WTC11 (cell line): ENCODE measurements at regions not wholly inside any gene's neighbourhood (a gene's known extent, or its start where the extent isn't known, plus 50 kb on each side); places are given as distances from the start of the nearest gene placed in this dataset.

Source experiments
- ATAC-seq: fragments of 200-7000 bp; cut with Tn5 transposase; 2 replicates; pipeline ENCODE4 v1.10.0; 2021; ENCODE audit warnings: mild to moderate bottlenecking, moderate library complexity
- CTCF ChIA-PET: fragments of 300-600 bp; sonication (Branson Sonifier 250); formaldehyde crosslinking; loops from one replicate; lab custom pipeline; 2021; ENCODE audit warnings: antibody characterized with exemption; lab: Charles Lee
- POLR2A ChIA-PET: fragments of 350-600 bp; sonication (Branson Sonifier 250); formaldehyde crosslinking; loops from one replicate; lab custom pipeline; 2021; ENCODE audit warnings: antibody characterized with exemption; lab: Charles Lee
- DNase-seq: peaks from one replicate; pipeline ENCODE4 v3.0.0; 2021; ENCODE audit warnings: low spot score
- H3K27ac Mint-ChIP-seq: 2 replicates; pipeline ENCODE4 v1.8.0; 2021; ENCODE audit warnings: mixed read lengths
- H3K27me3 Mint-ChIP-seq: 2 replicates; pipeline ENCODE4 v1.8.0; 2021; ENCODE audit warnings: low read depth, mild to moderate bottlenecking, moderate library complexity, mixed read lengths
- H3K36me3 Mint-ChIP-seq: 2 replicates; pipeline ENCODE4 v1.8.0; 2021; ENCODE audit warnings: mixed read lengths
- H3K4me1 Mint-ChIP-seq: 2 replicates; pipeline ENCODE4 v1.8.0; 2022; ENCODE audit warnings: mixed read lengths
- H3K4me3 Mint-ChIP-seq: 2 replicates; pipeline ENCODE4 v1.8.0; 2021; ENCODE audit warnings: mild to moderate bottlenecking, moderate library complexity, mixed read lengths
- H3K9me3 Mint-ChIP-seq: 2 replicates; pipeline ENCODE4 v1.8.0; 2021; ENCODE audit warnings: mixed read lengths
- CDX4 ChIP-seq: fragments of 250-450 bp; sonication (Bioruptor Pico); IDR thresholded peaks from 2 replicates; pipeline ENCODE4 v1.9.0; 2021; ENCODE audit warnings: moderate library complexity, mild to moderate bottlenecking, inconsistent platforms, borderline replicate concordance
- CREB1 ChIP-seq: sonication (generic); formaldehyde crosslinking; IDR thresholded peaks from 2 replicates; pipeline ENCODE4 v1.8.0; 2023; ENCODE audit warnings: mild to moderate bottlenecking, missing genetic modification reagents
- CREM ChIP-seq: sonication (generic); formaldehyde crosslinking; IDR thresholded peaks from 2 replicates; pipeline ENCODE4 v1.8.1; 2022; ENCODE audit warnings: mild to moderate bottlenecking, missing genetic modification reagents, moderate library complexity
- E2F4 ChIP-seq: sonication (generic); formaldehyde crosslinking; IDR thresholded peaks from 2 replicates; pipeline ENCODE4 v1.8.1; 2022; ENCODE audit warnings: low read depth, mild to moderate bottlenecking, moderate library complexity, missing genetic modification reagents, borderline replicate concordance
- GRHL2 ChIP-seq: fragments of 250-450 bp; sonication (Bioruptor Pico); IDR thresholded peaks from 2 replicates; pipeline ENCODE4 v1.8.0; 2022; ENCODE audit warnings: mild to moderate bottlenecking, moderate library complexity; ENCODE audit not compliant: insufficient replicate concordance, severe bottlenecking
- JAZF1 ChIP-seq: fragments of 250-450 bp; sonication (Bioruptor Pico); IDR thresholded peaks from 2 replicates; pipeline ENCODE4 v1.9.0; 2021; ENCODE audit warnings: moderate library complexity, mild to moderate bottlenecking, inconsistent platforms
- MXD4 ChIP-seq: fragments of 250-450 bp; sonication (Bioruptor Pico); IDR thresholded peaks from 2 replicates; pipeline ENCODE4 v1.8.0; 2021; ENCODE audit warnings: mild to moderate bottlenecking, moderate library complexity, borderline replicate concordance
- PRRX2 ChIP-seq: fragments of 250-450 bp; sonication (Bioruptor Pico); IDR thresholded peaks from 2 replicates; pipeline ENCODE4 v1.8.0; 2021; ENCODE audit warnings: mild to moderate bottlenecking
- TEAD4 ChIP-seq: sonication (generic); formaldehyde crosslinking; IDR thresholded peaks from 2 replicates; pipeline ENCODE4 v1.8.0; 2022; ENCODE audit warnings: mild to moderate bottlenecking, missing genetic modification reagents
- TP53 ChIP-seq: sonication (generic); formaldehyde crosslinking; IDR thresholded peaks from 2 replicates; pipeline ENCODE4 v1.8.1; 2023; ENCODE audit warnings: mild to moderate bottlenecking, missing genetic modification reagents
- ZBTB21 ChIP-seq: sonication (generic); formaldehyde crosslinking; IDR thresholded peaks from 2 replicates; pipeline ENCODE4 v1.8.1; 2023; ENCODE audit warnings: mild to moderate bottlenecking, missing genetic modification reagents, borderline replicate concordance
- ZNF138 ChIP-seq: sonication (generic); formaldehyde crosslinking; conservative IDR thresholded peaks from 2 replicates; pipeline ENCODE4 v1.8.1; 2022; ENCODE audit warnings: mild to moderate bottlenecking, moderate library complexity, missing genetic modification reagents
- ZNF232 ChIP-seq: sonication (generic); formaldehyde crosslinking; IDR thresholded peaks from 2 replicates; pipeline ENCODE4 v1.8.0; 2022; ENCODE audit warnings: mild to moderate bottlenecking, missing genetic modification reagents
- ZNF532 ChIP-seq: fragments of 250-450 bp; sonication (Bioruptor Pico); IDR thresholded peaks from 2 replicates; pipeline ENCODE4 v1.9.0; 2021; ENCODE audit warnings: mild to moderate bottlenecking, borderline replicate concordance
- ZSCAN18 ChIP-seq: fragments of 250-450 bp; sonication (Bioruptor Pico); IDR thresholded peaks from 2 replicates; pipeline ENCODE4 v2.1.2; 2022; ENCODE audit warnings: mild to moderate bottlenecking, moderate library complexity
- TF ChIP-seq, protein P1 (sequence below): sonication (generic); formaldehyde crosslinking; IDR thresholded peaks from 2 replicates; pipeline ENCODE4 v1.8.0; 2023; ENCODE audit warnings: mild to moderate bottlenecking, missing genetic modification reagents
- TF ChIP-seq, protein P2 (sequence below): sonication (generic); formaldehyde crosslinking; IDR thresholded peaks from 2 replicates; pipeline ENCODE4 v1.8.0; 2022; ENCODE audit warnings: mild to moderate bottlenecking, missing genetic modification reagents
- TF ChIP-seq, protein P3 (sequence below): sonication (generic); formaldehyde crosslinking; IDR thresholded peaks from 2 replicates; pipeline ENCODE4 v1.8.1; 2023; ENCODE audit warnings: mild to moderate bottlenecking, missing genetic modification reagents, borderline replicate concordance

GRCh38 chr3:104044002-104044401 is 1322.7 kb upstream of the ALCAM start (continued):
- TF ChIP-seq, protein P1, sequence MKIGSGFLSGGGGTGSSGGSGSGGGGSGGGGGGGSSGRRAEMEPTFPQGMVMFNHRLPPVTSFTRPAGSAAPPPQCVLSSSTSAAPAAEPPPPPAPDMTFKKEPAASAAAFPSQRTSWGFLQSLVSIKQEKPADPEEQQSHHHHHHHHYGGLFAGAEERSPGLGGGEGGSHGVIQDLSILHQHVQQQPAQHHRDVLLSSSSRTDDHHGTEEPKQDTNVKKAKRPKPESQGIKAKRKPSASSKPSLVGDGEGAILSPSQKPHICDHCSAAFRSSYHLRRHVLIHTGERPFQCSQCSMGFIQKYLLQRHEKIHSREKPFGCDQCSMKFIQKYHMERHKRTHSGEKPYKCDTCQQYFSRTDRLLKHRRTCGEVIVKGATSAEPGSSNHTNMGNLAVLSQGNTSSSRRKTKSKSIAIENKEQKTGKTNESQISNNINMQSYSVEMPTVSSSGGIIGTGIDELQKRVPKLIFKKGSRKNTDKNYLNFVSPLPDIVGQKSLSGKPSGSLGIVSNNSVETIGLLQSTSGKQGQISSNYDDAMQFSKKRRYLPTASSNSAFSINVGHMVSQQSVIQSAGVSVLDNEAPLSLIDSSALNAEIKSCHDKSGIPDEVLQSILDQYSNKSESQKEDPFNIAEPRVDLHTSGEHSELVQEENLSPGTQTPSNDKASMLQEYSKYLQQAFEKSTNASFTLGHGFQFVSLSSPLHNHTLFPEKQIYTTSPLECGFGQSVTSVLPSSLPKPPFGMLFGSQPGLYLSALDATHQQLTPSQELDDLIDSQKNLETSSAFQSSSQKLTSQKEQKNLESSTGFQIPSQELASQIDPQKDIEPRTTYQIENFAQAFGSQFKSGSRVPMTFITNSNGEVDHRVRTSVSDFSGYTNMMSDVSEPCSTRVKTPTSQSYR (CRISPR knock-in tag): no peak
- TF ChIP-seq TEAD4 (CRISPR knock-in tag) (no peak), CREB1 (CRISPR knock-in tag) (no peak), PRRX2 (CRISPR knock-in tag) (no peak), GRHL2 (no peak)

- H3K36me3 Mint-ChIP-seq: 0 out of 2 replicates have a peak, but pooled peaks cover under 1% of the 10 kb centered on the region
- no peak overlapping the region for H3K4me3 Mint-ChIP-seq
- TF ChIP-seq ZNF232 (CRISPR knock-in tag): no peak
- no peak for TF ChIP-seq GRHL2
- no peak for TF ChIP-seq PRRX2 (CRISPR knock-in tag)
- no peak for TF ChIP-seq ZNF532 (CRISPR knock-in tag)
- TF ChIP-seq CREM: no peak
- TF ChIP-seq CDX4 (CRISPR knock-in tag): no peak
- no peak for TF ChIP-seq ZBTB21 (CRISPR knock-in tag)
- no peak for TF ChIP-seq MXD4 (CRISPR knock-in tag)
- no peak for TF ChIP-seq TP53 (CRISPR knock-in tag)
- TF ChIP-seq, protein P2, sequence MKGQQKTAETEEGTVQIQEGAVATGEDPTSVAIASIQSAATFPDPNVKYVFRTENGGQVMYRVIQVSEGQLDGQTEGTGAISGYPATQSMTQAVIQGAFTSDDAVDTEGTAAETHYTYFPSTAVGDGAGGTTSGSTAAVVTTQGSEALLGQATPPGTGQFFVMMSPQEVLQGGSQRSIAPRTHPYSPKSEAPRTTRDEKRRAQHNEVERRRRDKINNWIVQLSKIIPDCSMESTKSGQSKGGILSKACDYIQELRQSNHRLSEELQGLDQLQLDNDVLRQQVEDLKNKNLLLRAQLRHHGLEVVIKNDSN (CRISPR knock-in tag): no peak
- no peak for TF ChIP-seq E2F4 (CRISPR knock-in tag)
- TF ChIP-seq, all 79 proteins: peak for 0
- ATAC-seq: no peak
- ChIA-PET POLR2A (no interaction called here), CTCF (no interaction called here)
- DNase-seq: no peak
- Mint-ChIP-seq H3K4me1 (peaks cover 24% of the 10 kb centered on the region), H3K27ac (no peak overlapping the region), H3K27me3 (no peaks in the 10 kb centered on the region), H3K9me3 (peaks cover 11% of the 10 kb centered on the region; the same call in 1 of the 2 replicates)
Measured at GRCh38 chr3:104066658-104067057, 1300.1 kb upstream of the ALCAM start.

DNA sequence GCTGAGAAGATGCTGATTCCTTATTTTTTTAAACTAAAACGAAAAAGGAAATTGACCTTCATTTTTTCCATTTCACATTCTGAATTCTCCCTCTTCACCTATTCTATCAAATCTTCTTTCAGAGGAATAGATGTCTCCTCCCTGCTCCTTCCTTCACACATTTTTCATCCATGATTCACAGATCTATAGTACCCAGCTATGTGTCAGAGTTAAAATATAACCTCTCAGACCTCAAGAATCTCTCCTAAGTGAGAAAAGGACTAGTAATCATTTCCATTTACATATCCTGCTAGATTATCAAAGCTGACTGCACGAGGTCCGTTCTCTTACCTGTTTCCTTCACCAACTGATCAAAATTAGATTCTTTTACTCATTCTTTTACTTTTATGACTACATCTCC is 1297.6 kb upstream of the ALCAM start:
- POLR2A ChIA-PET: no interaction called here
- peaks cover 24% of the 10 kb centered on the region for H3K4me1 Mint-ChIP-seq
- ATAC-seq: no peak
- no peak for TF ChIP-seq PRRX2 (CRISPR knock-in tag)
- TF ChIP-seq ZSCAN18 (CRISPR knock-in tag): no peak
- TF ChIP-seq, protein P3, sequence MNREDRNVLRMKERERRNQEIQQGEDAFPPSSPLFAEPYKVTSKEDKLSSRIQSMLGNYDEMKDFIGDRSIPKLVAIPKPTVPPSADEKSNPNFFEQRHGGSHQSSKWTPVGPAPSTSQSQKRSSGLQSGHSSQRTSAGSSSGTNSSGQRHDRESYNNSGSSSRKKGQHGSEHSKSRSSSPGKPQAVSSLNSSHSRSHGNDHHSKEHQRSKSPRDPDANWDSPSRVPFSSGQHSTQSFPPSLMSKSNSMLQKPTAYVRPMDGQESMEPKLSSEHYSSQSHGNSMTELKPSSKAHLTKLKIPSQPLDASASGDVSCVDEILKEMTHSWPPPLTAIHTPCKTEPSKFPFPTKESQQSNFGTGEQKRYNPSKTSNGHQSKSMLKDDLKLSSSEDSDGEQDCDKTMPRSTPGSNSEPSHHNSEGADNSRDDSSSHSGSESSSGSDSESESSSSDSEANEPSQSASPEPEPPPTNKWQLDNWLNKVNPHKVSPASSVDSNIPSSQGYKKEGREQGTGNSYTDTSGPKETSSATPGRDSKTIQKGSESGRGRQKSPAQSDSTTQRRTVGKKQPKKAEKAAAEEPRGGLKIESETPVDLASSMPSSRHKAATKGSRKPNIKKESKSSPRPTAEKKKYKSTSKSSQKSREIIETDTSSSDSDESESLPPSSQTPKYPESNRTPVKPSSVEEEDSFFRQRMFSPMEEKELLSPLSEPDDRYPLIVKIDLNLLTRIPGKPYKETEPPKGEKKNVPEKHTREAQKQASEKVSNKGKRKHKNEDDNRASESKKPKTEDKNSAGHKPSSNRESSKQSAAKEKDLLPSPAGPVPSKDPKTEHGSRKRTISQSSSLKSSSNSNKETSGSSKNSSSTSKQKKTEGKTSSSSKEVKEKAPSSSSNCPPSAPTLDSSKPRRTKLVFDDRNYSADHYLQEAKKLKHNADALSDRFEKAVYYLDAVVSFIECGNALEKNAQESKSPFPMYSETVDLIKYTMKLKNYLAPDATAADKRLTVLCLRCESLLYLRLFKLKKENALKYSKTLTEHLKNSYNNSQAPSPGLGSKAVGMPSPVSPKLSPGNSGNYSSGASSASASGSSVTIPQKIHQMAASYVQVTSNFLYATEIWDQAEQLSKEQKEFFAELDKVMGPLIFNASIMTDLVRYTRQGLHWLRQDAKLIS (CRISPR knock-in tag): no peak
- TF ChIP-seq JAZF1 (CRISPR knock-in tag): no peak
- no peak for TF ChIP-seq ZNF138

More for the DNA sequence above, 1297.6 kb upstream of the ALCAM start:
- H3K27ac Mint-ChIP-seq: no peak overlapping the region; the same call in 1 of the 2 replicates
- 0 out of 2 replicates have a peak, but pooled peaks cover 4% of the 10 kb centered on the region for H3K36me3 Mint-ChIP-seq
- no peak overlapping the region for H3K4me3 Mint-ChIP-seq
- CTCF ChIA-PET: interaction anchor here (1.0 kb wide), 1 partner anchor 33 kb away, joined by 4 read pairs; no protein-coding TSS in a partner anchor
- H3K9me3 Mint-ChIP-seq: peaks cover 24% of the 10 kb centered on the region
- no peak for DNase-seq
- H3K27me3 Mint-ChIP-seq: no peaks in the 10 kb centered on the region
